H54 (cell line): ENCODE measurements at regions not wholly inside any gene's neighbourhood (a gene's known extent, or its start where the extent isn't known, plus 50 kb on each side); places are given as distances from the start of the nearest gene placed in this dataset.

Source experiments
- DNase-seq: peaks from one replicate; pipeline ENCODE4 v3.0.0; 2011; ENCODE audit warnings: low spot score, mixed read lengths; ENCODE audit not compliant: insufficient read length
- FAIRE-seq: peaks from 3 replicates; lab custom pipeline; 2011; peaks lifted over from hg19 to GRCh38; lab: Jason Lieb, UNC
- POLR2A ChIP-seq: IDR thresholded peaks from 2 replicates; pipeline ENCODE4 v1.6.1; 2011; ENCODE audit warnings: low read depth, mild to moderate bottlenecking, low read length

DNA sequence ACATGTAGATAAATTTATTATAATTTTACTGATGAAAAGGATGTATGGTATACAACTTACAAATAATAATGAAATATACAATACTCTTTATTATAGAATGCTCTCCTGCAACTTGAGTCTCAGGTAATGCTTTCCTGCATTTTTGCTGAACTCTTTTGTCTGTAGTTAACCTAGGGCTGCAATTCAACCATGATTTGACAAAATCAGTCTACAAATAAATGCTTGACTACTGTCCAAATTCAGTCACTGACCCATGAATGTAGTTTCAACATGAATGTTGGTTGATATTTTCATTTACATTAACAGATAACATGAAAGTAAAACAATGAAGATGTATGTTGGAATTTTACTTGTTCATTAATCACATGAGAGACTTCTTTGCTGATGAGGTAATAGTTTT lies 320.9 kb downstream of the ZSWIM6 start:
- no peak for TF ChIP-seq POLR2A
- no peak for FAIRE-seq

DNA sequence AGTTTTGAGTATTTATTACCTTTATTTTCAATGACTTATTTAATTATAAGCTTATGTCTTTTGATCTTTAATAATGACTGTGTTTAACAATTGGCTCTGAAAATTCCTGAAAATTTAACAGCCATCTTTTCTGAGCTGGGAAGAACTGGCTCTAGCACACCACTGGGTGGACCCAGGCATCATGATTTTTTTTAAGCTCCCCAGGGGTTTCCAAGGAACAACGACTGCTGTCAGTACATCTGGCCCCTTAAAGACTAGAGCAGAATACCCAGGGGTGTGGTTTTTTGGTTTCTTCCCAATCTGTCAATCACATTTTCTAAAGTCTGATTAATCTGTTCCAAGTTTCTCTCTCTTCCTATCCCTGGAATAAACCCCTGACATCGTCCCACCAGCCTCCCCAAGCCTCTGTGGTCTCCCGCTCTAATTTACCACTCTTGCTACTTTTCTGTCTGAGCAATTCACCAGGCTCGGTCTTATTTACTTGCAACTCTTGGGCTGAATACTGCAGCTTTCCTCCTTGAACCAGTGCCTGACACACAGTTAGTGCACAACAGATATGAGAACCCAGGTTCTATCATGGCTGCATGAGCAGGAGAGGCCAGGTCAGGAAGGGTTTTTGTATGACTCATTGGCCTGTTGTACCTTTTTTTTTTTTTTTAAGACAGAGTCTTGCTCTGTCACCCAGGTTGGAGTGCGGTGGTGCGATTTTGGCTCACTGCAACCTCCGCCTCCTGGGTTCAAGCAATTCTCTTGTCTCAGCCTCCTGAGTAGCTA lies 321.9 kb downstream of the ZSWIM6 start:
- no peak for DNase-seq
- FAIRE-seq = no peak
- TF ChIP-seq POLR2A = no peak

More for the DNA sequence above, 320.9 kb downstream of the ZSWIM6 start:
- DNase-seq = no peak

DNA sequence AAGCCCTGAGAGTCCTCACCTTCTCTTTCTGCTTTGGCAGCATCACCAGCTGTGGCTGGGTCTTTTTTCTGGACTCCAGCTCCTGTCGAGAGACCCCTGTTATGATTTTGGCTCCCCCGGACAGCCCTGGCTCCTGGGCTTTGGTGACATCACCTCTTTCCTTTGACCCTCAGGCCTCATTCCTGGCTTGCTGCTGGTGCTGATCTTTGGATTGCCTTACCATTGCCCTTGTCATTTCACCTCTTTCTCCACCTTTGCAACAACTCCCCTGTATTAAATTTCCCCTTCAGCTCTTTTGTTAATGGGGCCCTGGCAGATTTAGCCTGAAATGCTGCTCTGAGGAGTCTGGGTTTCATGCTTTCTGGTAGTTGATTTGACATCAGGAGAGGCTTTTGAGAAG lies 322.8 kb downstream of the ZSWIM6 start:
- TF ChIP-seq POLR2A = no peak
- DNase-seq (no peak), FAIRE-seq (no peak)

DNA sequence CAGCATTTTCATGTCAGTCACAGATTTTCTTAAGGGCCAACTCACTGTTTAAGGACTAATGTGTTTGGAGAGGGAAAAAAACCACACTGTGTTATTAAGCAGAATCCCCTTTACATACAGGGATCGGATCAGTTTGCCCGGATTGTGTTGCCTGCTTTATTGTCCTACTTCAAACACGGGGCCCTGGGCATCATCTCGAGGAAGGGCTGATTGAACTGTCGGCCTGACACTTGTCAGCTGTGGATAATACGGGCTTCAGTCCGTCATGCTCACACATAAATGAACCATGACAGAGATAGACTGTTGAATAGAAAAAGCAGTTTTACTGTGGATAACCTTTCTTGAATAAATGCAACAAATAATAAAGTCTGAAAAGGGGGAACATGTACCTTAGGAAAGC lies 325.0 kb downstream of the ZSWIM6 start:
- FAIRE-seq = no peak
- TF ChIP-seq POLR2A = no peak
- no peak for DNase-seq

DNA sequence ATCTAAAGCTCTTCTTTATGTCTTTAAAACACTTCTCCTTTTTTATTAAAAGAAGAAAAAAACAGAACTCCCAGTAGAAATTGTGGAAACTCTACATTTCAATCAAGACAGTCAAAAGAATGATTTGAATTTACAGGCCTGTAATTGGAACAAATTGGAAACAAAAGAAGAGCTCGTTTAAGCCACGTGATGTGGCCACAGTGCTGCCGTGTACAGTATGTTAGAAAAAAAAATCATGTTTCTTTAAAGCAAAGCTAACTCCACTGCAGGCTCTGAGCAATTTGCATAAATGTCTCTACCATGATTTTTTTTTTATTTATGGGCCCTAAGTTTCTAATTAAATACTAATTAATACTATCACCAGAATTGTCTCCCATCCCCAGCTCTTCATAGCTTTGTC lies 325.6 kb downstream of the ZSWIM6 start:
- DNase-seq = no peak
- TF ChIP-seq POLR2A = no peak
- no peak for FAIRE-seq

DNA sequence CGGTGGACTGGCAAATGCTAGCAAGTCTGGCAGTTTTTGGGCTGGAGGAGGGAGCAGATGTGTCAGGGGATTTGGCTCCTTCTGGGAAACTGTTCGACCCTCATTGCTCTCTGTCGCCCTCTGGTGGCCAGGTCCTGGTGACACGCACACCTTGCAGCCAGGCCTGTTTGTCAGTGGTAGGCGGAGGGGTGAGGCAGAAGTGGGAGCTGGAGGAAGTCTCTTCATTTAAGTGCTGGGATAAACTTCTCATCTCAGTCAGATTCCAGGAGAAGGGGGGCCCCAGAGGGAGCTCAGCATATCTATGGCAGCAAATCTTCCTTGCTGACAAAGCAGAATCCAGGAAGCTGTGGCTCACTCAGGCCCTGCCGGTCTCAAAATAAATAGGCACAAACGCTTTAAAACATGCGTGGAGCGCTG lies 326.5 kb downstream of the ZSWIM6 start:
- no peak for TF ChIP-seq POLR2A
- DNase-seq (peak; percentile 67), FAIRE-seq (peak; percentile 70)

DNA sequence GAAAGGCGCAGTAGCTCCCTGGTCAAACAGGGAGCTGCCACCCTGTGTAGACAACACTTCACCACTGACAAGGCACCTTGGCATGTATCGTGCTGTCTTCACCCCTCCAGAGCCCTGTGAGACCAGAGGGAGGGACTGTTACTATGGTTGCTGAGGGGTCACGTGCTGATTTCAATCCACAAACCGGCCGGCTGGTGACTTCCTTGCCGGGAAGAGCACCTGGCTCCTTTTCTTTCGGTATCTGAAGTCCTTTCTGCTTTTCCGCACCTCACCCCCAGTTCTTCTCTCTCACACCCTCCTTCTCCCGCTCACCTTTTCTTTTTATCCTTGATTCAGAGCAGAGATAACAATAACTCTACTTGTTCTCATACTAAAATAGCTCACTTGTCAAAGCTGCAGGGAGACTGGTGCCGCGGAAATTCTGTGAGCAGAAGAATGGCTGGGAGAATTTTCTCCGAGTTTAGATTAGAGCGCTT lies 327.2 kb downstream of the ZSWIM6 start:
- no peak for TF ChIP-seq POLR2A
- FAIRE-seq (no peak), DNase-seq (no peak)

DNA sequence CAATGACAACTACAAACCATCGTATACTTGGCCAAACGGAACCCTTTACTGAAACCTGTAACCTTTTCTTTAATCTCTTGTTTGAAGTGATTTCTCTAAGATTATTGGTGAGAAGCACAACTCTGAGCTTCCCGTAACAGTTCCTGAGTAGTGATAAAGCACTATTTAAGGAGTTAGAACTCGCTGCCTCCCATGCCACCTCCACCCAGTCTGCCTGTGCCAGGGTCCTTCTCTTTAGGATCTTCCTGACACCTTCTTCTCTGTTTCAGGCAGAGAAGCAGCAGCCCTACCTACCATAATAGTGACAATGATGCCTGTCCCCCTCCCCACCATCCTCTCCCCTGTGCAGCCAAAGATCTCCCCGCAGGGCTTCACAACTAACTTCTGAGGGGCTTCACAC lies 330.6 kb downstream of the ZSWIM6 start:
- DNase-seq (no peak), FAIRE-seq (no peak)
- no peak for TF ChIP-seq POLR2A

DNA sequence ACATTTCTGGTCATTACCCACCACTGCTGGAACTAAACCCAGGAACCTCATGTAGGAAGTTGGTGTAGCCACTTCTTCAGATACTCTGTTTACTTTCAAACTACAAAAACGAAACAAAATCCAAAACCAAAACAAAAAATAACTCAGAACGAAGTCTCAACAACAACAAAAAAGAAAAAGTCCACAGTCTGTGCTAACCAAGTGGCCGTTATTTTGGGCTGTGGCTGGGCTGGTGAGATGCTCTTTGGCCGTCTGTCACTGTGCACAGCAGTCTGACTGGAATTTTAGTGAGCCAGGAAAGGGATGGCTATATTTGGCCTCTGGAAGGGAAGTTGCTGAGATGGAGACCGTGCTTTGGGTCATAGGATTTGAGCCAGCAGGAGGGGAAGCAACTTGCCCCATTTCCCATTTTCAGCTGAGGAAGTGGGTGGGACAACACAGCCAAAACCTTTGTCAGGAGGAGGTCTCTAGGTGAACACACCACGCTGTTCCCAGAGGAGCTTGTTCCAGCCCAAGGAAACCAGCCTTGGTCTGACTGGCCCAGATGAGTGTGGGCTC lies 334.1 kb downstream of the ZSWIM6 start:
- FAIRE-seq (no peak), DNase-seq (no peak)
- TF ChIP-seq POLR2A = no peak

DNA sequence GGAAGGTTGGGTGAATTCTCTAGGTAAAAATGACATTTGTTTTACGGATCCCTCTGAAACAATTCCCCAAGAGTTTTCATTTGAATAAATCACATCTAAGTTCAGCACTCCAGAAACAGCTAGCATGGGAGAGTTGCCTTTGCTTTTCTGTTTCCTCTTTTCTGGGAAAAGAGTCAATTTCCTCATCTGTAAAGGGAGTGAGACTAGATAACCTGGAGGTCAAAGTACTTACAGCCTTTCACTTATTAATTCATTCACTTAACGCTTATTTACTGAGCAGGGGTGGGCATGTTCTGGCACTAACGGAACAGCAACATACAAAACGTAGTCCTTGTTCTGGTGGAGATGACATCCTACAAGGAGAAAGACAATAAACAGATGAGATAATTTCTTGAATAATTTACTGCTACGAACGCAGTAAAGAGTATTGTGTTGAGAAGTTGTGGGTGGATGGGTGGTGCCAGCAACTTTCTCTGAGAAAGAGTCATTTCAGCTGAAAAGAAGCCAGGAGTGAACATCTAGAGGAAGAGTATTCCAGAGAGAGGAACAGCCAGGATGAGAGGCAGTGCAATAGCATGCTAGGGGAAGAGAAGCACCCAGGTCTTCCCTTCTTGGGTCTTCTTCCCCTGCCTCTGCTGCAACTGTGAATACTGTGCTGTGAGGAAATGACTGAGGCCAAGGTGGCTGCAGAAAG lies 335.6 kb downstream of the ZSWIM6 start:
- FAIRE-seq (no peak), DNase-seq (no peak)
- TF ChIP-seq POLR2A = no peak

DNA sequence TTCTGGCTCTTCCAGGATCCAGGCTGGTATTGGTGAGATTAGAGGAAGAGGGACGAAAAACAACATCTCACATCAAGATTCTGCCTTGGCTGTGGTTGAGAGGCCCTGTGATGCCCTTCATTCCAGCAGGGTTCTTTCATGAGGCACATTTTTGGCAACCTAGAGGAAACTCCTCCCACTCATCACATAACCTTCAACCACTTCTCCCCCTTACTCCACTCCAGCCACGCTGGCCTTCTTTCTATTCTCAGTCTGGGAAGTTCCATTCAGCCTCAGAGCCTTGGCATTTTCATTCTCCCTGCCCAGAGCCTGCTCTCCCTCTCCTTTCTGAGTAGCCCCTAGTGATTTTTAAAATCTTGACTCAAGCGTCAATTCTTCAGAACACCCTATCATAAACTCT lies 337.5 kb downstream of the ZSWIM6 start:
- DNase-seq (no peak), FAIRE-seq (no peak)
- no peak for TF ChIP-seq POLR2A

DNA sequence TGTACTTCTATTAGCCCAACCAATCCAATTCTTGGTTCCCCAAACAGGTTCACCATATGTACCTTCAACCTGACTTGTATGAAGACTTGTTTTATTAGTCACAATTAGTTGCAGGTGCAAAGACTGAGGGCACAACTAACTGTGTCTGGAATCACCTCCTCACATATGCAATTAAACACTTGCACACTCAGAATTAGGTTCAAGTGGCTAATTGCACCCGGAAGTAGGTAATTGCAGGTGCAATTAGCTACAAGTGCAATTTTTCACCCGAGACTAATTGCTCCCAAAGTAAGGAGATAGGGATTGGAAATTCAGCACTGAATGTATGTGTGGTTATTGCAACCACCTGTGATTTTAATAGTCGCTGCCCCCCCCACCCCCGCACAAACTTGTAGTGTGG lies 338.9 kb downstream of the ZSWIM6 start:
- DNase-seq (no peak), FAIRE-seq (no peak)
- TF ChIP-seq POLR2A = no peak

DNA sequence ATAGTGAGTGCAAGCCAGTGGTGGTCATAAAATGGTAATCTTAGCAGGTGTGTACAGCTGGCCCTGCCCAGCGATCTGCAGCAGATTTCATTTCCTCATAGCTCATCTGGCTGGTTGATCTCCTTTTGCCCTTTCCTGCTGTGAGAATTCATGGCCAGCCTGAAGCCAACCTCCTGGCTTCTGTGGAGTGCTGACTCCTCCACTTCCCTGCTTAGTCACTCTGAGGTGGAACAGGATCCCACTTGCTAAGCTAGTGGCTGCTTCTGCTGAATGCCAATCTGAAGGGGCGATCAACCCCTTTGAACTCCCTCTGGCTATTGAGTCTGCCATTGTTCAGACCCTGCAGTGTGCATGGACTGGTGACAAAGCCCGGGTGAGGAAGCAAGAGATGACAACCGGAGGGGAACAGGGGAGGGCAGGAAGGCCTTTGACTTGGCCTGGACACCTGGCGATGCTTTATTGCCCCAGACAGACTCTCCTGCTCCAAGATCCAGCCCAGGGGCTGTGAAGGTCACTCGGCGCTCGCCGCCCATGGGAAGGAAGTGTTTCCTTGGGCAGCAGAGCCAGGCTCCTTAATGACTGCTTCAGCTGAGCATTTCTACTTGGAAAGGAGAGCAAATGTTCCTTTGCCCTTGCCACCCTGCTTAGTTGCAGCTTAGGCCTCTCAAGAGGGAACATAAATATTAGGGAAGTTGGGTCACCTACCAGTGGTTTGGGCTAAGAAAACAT lies 341.1 kb downstream of the ZSWIM6 start:
- TF ChIP-seq POLR2A = no peak
- DNase-seq (peak; percentile 65), FAIRE-seq (peak; percentile 86)

DNA sequence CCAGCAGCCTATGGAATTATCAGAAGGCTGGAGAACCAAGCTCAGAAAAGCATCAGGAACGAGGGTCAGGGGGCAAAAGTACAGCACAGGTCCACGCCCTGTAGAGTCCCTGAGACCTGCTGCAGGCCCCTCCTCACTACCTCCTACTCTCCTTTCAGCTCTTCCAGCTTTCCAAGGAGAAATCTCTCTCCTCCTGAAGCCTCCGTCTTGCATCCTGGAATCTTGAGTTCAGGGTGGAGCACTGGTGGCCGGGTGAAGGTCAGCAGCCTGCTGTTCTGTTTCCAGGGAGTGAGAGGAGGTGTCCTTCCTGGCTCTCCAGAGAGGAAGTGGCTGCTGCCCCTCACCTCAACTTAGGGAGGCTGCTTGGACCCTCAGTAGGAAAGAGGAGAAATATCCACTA lies 342.3 kb downstream of the ZSWIM6 start:
- no peak for DNase-seq
- no peak for FAIRE-seq
- TF ChIP-seq POLR2A = no peak
